K562 (cell line): ENCODE measurements at regions not wholly inside any gene's neighbourhood (a gene's known extent, or its start where the extent isn't known, plus 50 kb on each side); places are given as distances from the start of the nearest gene placed in this dataset.

Experiments used
- ATAC-seq: fragments of 200-7000 bp; cut with Tn5 transposase; 3 replicates; pipeline ENCODE4 v1.9.1; 2020; ENCODE audit warnings: moderate library complexity
- BruUV-seq: library from RNA; stranded (reverse); fragments of 400-500 nt; replicated peaks from 2 replicates; lab custom pipeline; 2021; lab: Mats Ljungman, UMichigan
- CTCF ChIA-PET: fragments of 300-600 bp; formaldehyde crosslinking; extraction: SDS; loops from one replicate; lab custom pipeline; 2021; ENCODE audit warnings: low intra/inter-chr PET ratio; lab: Yijun Ruan, JAX
- POLR2A ChIA-PET: fragments of 300-600, 350-650 bp; sonication (Branson Sonifier 250); formaldehyde crosslinking; extraction: SDS; loops from one replicate; lab custom pipeline; 2021; ENCODE audit warnings: antibody characterized with exemption, inconsistent platforms; lab: Yijun Ruan, JAX
- DNase-seq, 4 experiments: peaks; one replicate each; pipeline versions ENCODE4 v3.0.0 to v3.0.0-alpha.2; 2011 to 2018; ENCODE audit warnings: low spot score in 3 of 4, mixed read lengths in 3 of 4; ENCODE audit errors: extremely low read depth in 1 of 4
- FAIRE-seq: peaks from 2 replicates; lab custom pipeline; 2011; peaks lifted over from hg19 to GRCh38; lab: Jason Lieb, UNC
- H2AFZ ChIP-seq: 2 replicates; pipeline ENCODE4 v1.6.0; 2011; ENCODE audit warnings: low read depth, low read length, control low read depth, inconsistent platforms
- H3K27ac ChIP-seq: fragments of 200-600 bp; 3 replicates; pipeline ENCODE4 v1.8.0; 2011; ENCODE audit warnings: low read depth, mild to moderate bottlenecking, control low read depth, inconsistent platforms, low read length, moderate library complexity, mixed read lengths; ENCODE audit errors: extremely low read depth
- H3K27me3 ChIP-seq, 2 experiments: fragments of 300-600 bp in 1 of 2; 2 replicates in 1 of 2; 3 replicates in 1 of 2; pipeline versions ENCODE4 v1.6.0 to v1.8.0; 2011; ENCODE audit warnings: inconsistent platforms in 2 of 2, low read length in 2 of 2, mild to moderate bottlenecking in 1 of 2, mixed read lengths in 1 of 2, moderate library complexity in 1 of 2; ENCODE audit not compliant: control insufficient read depth in 2 of 2, insufficient read depth in 2 of 2
- H3K36me3 ChIP-seq: fragments of 300-600 bp; 3 replicates; pipeline ENCODE4 v1.8.0; 2011; ENCODE audit warnings: mild to moderate bottlenecking, low read length, inconsistent platforms; ENCODE audit not compliant: control insufficient read depth, insufficient read depth
- H3K4me1 ChIP-seq, 2 experiments: fragments of 200-600 bp in 1 of 2; replicated peaks in 1 of 2; 2 replicates in 1 of 2; 3 replicates in 1 of 2; pipeline versions ENCODE4 v1.5.1 to v1.8.0; 2011; ENCODE audit warnings: inconsistent platforms in 2 of 2, low read length in 2 of 2, mild to moderate bottlenecking in 1 of 2, mixed read lengths in 1 of 2, moderate library complexity in 1 of 2; ENCODE audit not compliant: control insufficient read depth in 2 of 2, insufficient read depth in 2 of 2
- H3K4me2 ChIP-seq: 2 replicates; pipeline ENCODE4 v1.6.1; 2011; ENCODE audit warnings: low read length, control low read depth, inconsistent platforms, mixed read lengths; ENCODE audit not compliant: insufficient read depth
- H3K4me3 ChIP-seq: fragments of 200-600 bp; sonication (generic), shearing (Covaris generic); 2 replicates; pipeline ENCODE4 v1.5.1; 2016; ENCODE audit warnings: control low read depth, inconsistent platforms
- H3K79me2 ChIP-seq: fragments of 200-600 bp; 3 replicates; pipeline ENCODE4 v1.8.0; 2011; ENCODE audit warnings: low read length, inconsistent platforms; ENCODE audit not compliant: control insufficient read depth, insufficient read depth
- H3K9ac ChIP-seq, 2 experiments: 2 replicates each; pipeline versions ENCODE4 v1.6.0 to v1.6.1; 2011; ENCODE audit warnings: low read depth in 2 of 2, low read length in 2 of 2, control low read depth in 1 of 2, inconsistent platforms in 1 of 2, mild to moderate bottlenecking in 1 of 2, mixed read lengths in 1 of 2; ENCODE audit not compliant: insufficient read depth in 1 of 2
- H3K9me1 ChIP-seq: one replicate; pipeline ENCODE4 v1.6.0; 2011; ENCODE audit warnings: inconsistent platforms, mild to moderate bottlenecking, low read length, moderate library complexity; ENCODE audit not compliant: control insufficient read depth, insufficient read depth
- H3K9me3 ChIP-seq: replicated peaks from 2 replicates; pipeline ENCODE4 v1.5.1; 2011; ENCODE audit warnings: low read depth, low read length, inconsistent platforms; ENCODE audit not compliant: control insufficient read depth, insufficient read depth
- H4K20me1 ChIP-seq: replicated peaks from 2 replicates; pipeline ENCODE4 v1.6.1; 2011; ENCODE audit warnings: low read length, inconsistent platforms, mixed read lengths; ENCODE audit not compliant: control insufficient read depth, insufficient read depth
- CSDE1 ChIP-seq, 2 experiments: fragments of 450-650 bp; IDR thresholded peaks; 2 replicates each; pipeline ENCODE4 v1.6.1; 2016; ENCODE audit warnings: mild to moderate bottlenecking in 1 of 2
- CXXC5 ChIP-seq: fragments of 250-450 bp; sonication (Bioruptor Pico); IDR thresholded peaks from 2 replicates; pipeline ENCODE4 v1.8.0; 2022; ENCODE audit warnings: inconsistent platforms, mild to moderate bottlenecking, moderate library complexity
- GTF2F1 ChIP-seq: IDR thresholded peaks from 2 replicates; pipeline ENCODE4 v1.6.1; 2011; ENCODE audit warnings: low read depth, low read length, improper control_type of control experiment
- RFX5 ChIP-seq: IDR thresholded peaks from 2 replicates; pipeline ENCODE4 v1.6.1; 2011; ENCODE audit warnings: low read depth, mild to moderate bottlenecking, improper control_type of control experiment, low read length
- SAFB2 ChIP-seq: fragments of 200-400 bp; formaldehyde crosslinking; IDR thresholded peaks from 2 replicates; pipeline ENCODE4 v1.6.1; 2018; ENCODE audit warnings: borderline replicate concordance, low read length, low read depth, moderate library complexity; ENCODE audit not compliant: severe bottlenecking
- ZBTB17 ChIP-seq: fragments of 450-650 bp; formaldehyde crosslinking; IDR thresholded peaks from 2 replicates; pipeline ENCODE4 v1.4.0; 2020; ENCODE audit warnings: mild to moderate bottlenecking
- ZNF263 ChIP-seq: sonication (generic); formaldehyde crosslinking; IDR thresholded peaks from 2 replicates; pipeline ENCODE4 v1.8.0; 2022; ENCODE audit warnings: mild to moderate bottlenecking, missing genetic modification reagents, borderline replicate concordance
- WGBS: fragments of 100-300 bp; shearing (Covaris generic); methylation state at CpG from one replicate; pipeline ENCODE4 v1.1.6; 2016; ENCODE audit warnings: low coverage, mixed read lengths; ENCODE audit not compliant: insufficient coverage; ENCODE audit errors: missing lambda C conversion rate; 5-methylcytosine and 5-hydroxymethylcytosine counted together
- in situ Hi-C: fragments of 300-500 bp; cut with MboI; formaldehyde crosslinking; loops from 4 replicates; pipeline ENCODE4 v1.15.0; 2018; ENCODE audit warnings: inconsistent platforms, mixed read lengths
- intact Hi-C: fragments of 100-400 bp; cut with micrococcal nuclease; formaldehyde crosslinking; loops from 2 replicates; pipeline ENCODE4 v1.14.2; 2022
- TF ChIP-seq, protein P1 (sequence below), 2 experiments: fragments of 450-650 bp; conservative IDR thresholded peaks; 2 replicates each; pipeline ENCODE4 v1.6.1; 2017; ENCODE audit warnings: mild to moderate bottlenecking in 2 of 2, moderate library complexity in 2 of 2
- TF ChIP-seq, protein P2 (sequence below), 2 experiments: fragments of 200-800 bp in 1 of 2; sonication (Bioruptor generic) in 1 of 2; sonication (generic) in 1 of 2; formaldehyde crosslinking in 1 of 2; IDR thresholded peaks in 1 of 2; conservative IDR thresholded peaks in 1 of 2; 2 replicates each; pipeline versions ENCODE4 v1.5.0 to v1.6.1; 2016 to 2020; ENCODE audit warnings: missing compliant biosample characterization in 1 of 2, missing genetic modification characterization in 1 of 2, missing genetic modification reagents in 1 of 2

DNA sequence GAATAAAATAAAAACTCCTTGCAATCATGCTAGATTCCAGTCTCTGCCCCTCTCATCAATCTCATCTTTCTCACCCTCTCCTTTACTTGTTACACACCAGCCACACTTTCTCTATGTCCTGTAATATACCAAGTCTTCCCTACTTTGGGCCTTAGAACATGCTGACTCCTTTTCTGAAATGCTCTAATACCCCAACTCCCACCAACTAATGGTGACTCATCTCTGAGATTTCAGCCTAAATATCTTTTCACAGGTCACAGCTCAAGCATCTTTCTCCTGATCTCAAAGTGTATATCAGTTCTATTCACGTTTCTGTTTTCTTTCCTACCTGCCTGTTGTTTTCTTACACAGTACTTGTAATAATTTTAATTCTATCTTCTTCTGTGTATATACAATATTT is 378.9 kb upstream of the PRICKLE1 start:
- H3K4me1 ChIP-seq, result no peaks in the 10 kb centered on the region
- ATAC-seq (no peak), DNase-seq (no peak), FAIRE-seq (no peak)
- no peak overlapping the region for H2AFZ ChIP-seq
- H3K27ac ChIP-seq, result no peak overlapping the region
- in situ Hi-C loops, result no loop called here
- 0 out of 2 replicates have a peak, but pooled peaks cover 2% of the 10 kb centered on the region for H3K9me3 ChIP-seq
- intact Hi-C loops, result no loop called here
- no peaks in the 10 kb centered on the region for H3K9me1 ChIP-seq
- no peaks in the 10 kb centered on the region for H3K27me3 ChIP-seq
- no peaks in the 10 kb centered on the region for H4K20me1 ChIP-seq
- no TSS peak for BruUV-seq
- CTCF ChIA-PET, result no interaction called here
- no peak overlapping the region for H3K4me3 ChIP-seq
- TF ChIP-seq RFX5 (no peak), GTF2F1 (no peak), CXXC5 (CRISPR knock-in tag) (no peak), SAFB2 (no peak), CSDE1 (IDR thresholded peaks at IDR 0.05) (no peak), ZBTB17 (CRISPR knock-in tag) (no peak), ZNF263 (CRISPR knock-in tag) (no peak)
- TF ChIP-seq, protein P1, sequence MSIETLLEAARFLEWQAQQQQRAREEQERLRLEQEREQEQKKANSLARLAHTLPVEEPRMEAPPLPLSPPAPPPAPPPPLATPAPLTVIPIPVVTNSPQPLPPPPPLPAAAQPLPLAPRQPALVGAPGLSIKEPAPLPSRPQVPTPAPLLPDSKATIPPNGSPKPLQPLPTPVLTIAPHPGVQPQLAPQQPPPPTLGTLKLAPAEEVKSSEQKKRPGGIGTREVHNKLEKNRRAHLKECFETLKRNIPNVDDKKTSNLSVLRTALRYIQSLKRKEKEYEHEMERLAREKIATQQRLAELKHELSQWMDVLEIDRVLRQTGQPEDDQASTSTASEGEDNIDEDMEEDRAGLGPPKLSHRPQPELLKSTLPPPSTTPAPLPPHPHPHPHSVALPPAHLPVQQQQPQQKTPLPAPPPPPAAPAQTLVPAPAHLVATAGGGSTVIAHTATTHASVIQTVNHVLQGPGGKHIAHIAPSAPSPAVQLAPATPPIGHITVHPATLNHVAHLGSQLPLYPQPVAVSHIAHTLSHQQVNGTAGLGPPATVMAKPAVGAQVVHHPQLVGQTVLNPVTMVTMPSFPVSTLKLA (conservative IDR thresholded peaks at IDR 0.05), result no peak
- TF ChIP-seq, protein P2, sequence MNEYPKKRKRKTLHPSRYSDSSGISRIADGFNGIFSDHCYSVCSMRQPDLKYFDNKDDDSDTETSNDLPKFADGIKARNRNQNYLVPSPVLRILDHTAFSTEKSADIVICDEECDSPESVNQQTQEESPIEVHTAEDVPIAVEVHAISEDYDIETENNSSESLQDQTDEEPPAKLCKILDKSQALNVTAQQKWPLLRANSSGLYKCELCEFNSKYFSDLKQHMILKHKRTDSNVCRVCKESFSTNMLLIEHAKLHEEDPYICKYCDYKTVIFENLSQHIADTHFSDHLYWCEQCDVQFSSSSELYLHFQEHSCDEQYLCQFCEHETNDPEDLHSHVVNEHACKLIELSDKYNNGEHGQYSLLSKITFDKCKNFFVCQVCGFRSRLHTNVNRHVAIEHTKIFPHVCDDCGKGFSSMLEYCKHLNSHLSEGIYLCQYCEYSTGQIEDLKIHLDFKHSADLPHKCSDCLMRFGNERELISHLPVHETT (CRISPR knock-in tag; conservative IDR thresholded peaks at IDR 0.05 in 1 of 2, IDR thresholded peaks at IDR 0.05 in 1 of 2), result no peak
- TF ChIP-seq, all 486 proteins: peak for 0
- Histone ChIP-seq H3K9ac (no peak overlapping the region), H3K36me3 (no peaks in the 10 kb centered on the region), H3K4me2 (no peak overlapping the region), H3K79me2 (no peaks in the 10 kb centered on the region)
- 0% methylated on average over 1 of the region's 1 CpG for WGBS
- POLR2A ChIA-PET, result no interaction called here
